ENCODE measurements at regions not wholly inside any gene's neighbourhood (a gene's known extent, or its start where the extent isn't known, plus 50 kb on each side); places are given as distances from the start of the nearest gene placed in this dataset.

DNA sequence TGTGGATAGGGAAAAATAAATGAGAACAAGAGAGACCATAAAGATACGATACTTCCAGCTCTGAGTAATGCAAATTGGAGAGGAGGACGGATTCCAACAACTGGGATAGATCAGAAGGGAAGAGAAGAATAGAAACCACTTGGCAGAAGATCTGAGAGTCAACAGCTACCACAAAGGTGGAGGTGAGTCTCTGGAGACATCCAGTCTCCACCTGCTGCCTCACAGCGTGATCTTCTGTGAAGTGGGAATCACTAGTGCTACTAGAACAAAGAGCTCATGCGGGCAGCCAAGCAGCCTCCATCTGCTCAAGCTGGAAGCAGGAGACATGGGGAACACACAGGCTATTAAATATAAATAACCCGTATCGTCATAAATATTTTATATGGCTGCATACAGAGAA, 558.5 kb upstream of the CFAP20DC start:
- TF ChIP-seq, protein P1, sequence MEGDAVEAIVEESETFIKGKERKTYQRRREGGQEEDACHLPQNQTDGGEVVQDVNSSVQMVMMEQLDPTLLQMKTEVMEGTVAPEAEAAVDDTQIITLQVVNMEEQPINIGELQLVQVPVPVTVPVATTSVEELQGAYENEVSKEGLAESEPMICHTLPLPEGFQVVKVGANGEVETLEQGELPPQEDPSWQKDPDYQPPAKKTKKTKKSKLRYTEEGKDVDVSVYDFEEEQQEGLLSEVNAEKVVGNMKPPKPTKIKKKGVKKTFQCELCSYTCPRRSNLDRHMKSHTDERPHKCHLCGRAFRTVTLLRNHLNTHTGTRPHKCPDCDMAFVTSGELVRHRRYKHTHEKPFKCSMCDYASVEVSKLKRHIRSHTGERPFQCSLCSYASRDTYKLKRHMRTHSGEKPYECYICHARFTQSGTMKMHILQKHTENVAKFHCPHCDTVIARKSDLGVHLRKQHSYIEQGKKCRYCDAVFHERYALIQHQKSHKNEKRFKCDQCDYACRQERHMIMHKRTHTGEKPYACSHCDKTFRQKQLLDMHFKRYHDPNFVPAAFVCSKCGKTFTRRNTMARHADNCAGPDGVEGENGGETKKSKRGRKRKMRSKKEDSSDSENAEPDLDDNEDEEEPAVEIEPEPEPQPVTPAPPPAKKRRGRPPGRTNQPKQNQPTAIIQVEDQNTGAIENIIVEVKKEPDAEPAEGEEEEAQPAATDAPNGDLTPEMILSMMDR (conservative IDR thresholded peaks at IDR 0.05; ENCODE audit: low read depth, low read length): no peak
- no peak for TF ChIP-seq EZH2 (IDR thresholded peaks at IDR 0.05; ENCODE audit: borderline replicate concordance, low read depth, low read length, poor library complexity, severe bottlenecking)
